Prostate gland (tissue), 2 donors: ENCODE measurements at regions not wholly inside any gene's neighbourhood (a gene's known extent, or its start where the extent isn't known, plus 50 kb on each side); places are given as distances from the start of the nearest gene placed in this dataset.

ENCODE experiments used
- DNase-seq: peaks from one replicate; pipeline ENCODE4 v3.0.0-alpha.2; 2019; ENCODE audit warnings: low spot score
- H3K27ac ChIP-seq, 2 donors: fragments of 200-600 bp; sonication (generic); 2 replicates each; pipeline ENCODE4 v1.5.1; 2017 to 2019
- H3K27me3 ChIP-seq: fragments of 200-600 bp; sonication (generic); replicated peaks from 2 replicates; pipeline ENCODE4 v1.5.1; 2019; ENCODE audit not compliant: insufficient read depth
- H3K36me3 ChIP-seq, 2 donors: fragments of 200-600 bp; sonication (generic); 1 replicate in 1 of 2; 2 replicates in 1 of 2; pipeline versions ENCODE4 v1.5.1 to v1.8.1; 2017 to 2019
- H3K4me1 ChIP-seq: fragments of 200-600 bp; sonication (generic); replicated peaks from 2 replicates; pipeline ENCODE4 v1.5.1; 2019
- H3K4me3 ChIP-seq, 2 donors: fragments of 200-600 bp; sonication (generic); 2 replicates each; pipeline ENCODE4 v1.5.1; 2017 to 2019
- H3K9me3 ChIP-seq: fragments of 200-600 bp; sonication (generic); 2 replicates; pipeline ENCODE4 v1.5.1; 2017
- CTCF ChIP-seq, 4 experiments: fragments of 200-600 bp in 2 of 4; fragments of 450-650 bp in 2 of 4; sonication (generic) in 2 of 4; IDR thresholded peaks; 1 replicate in 3 of 4; 2 replicates in 1 of 4; pipeline ENCODE4 v1.5.1; 2016 to 2019; ENCODE audit warnings: antibody characterized with exemption in 4 of 4, mild to moderate bottlenecking in 2 of 4, moderate library complexity in 2 of 4
- POLR2A ChIP-seq: fragments of 450-650 bp; IDR thresholded peaks from one replicate; pipeline ENCODE4 v1.6.1; 2016; ENCODE audit warnings: antibody characterized with exemption, mild to moderate bottlenecking
- POLR2AphosphoS5 ChIP-seq: sonication (generic); formaldehyde crosslinking; IDR thresholded peaks from one replicate; pipeline ENCODE4 v1.6.1; 2017; ENCODE audit warnings: antibody characterized with exemption
- whole genome bisulfite sequencing: methylation state at CpG from one replicate; pipeline ENCODE4 v1.1.5; 2018; 5-methylcytosine and 5-hydroxymethylcytosine counted together
- intact Hi-C: fragments of 100-400 bp; cut with DNase I; formaldehyde crosslinking; loops from one replicate; pipeline ENCODE4 v1.14.2; 2022

GRCh38 chr7:106392590-106392989, 107.8 kb upstream of the NAMPT start:
- no peaks in the 10 kb centered on the region for H3K9me3 ChIP-seq
- no peak for TF ChIP-seq POLR2AphosphoS5
- no peak for TF ChIP-seq CTCF (IDR thresholded peaks at IDR 0.05)
- no peak for TF ChIP-seq POLR2A
- intact Hi-C loops = no loop called here
- no peaks in the 10 kb centered on the region for H3K27me3 ChIP-seq
- DNase-seq = no peak
- H3K27ac ChIP-seq = no peak overlapping the region
- H3K36me3 ChIP-seq = no peaks in the 10 kb centered on the region
- no peak overlapping the region for H3K4me3 ChIP-seq
- H3K4me1 ChIP-seq = no peaks in the 10 kb centered on the region
- 64% methylated on average over 2 of the region's 2 CpGs for WGBS

- H3K4me3 ChIP-seq = no peak overlapping the region
- no peaks in the 10 kb centered on the region for H3K27me3 ChIP-seq
- H3K36me3 ChIP-seq = no peaks in the 10 kb centered on the region
- intact Hi-C loops = no loop called here
- DNase-seq = no peak
- H3K27ac ChIP-seq = no peak overlapping the region
- no peaks in the 10 kb centered on the region for H3K9me3 ChIP-seq
- no peaks in the 10 kb centered on the region for H3K4me1 ChIP-seq
- TF ChIP-seq POLR2A (no peak), CTCF (IDR thresholded peaks at IDR 0.05) (no peak), POLR2AphosphoS5 (no peak)
- WGBS = 89% methylated on average over 4 of the region's 4 CpGs
Observed at GRCh38 chr7:106392144-106392543, 107.4 kb upstream of the NAMPT start.

GRCh38 chr7:106386958-106387357, 102.2 kb upstream of the NAMPT start:
- no peak for TF ChIP-seq POLR2A
- TF ChIP-seq CTCF (IDR thresholded peaks at IDR 0.05) = no peak
- TF ChIP-seq POLR2AphosphoS5 = no peak
- Histone ChIP-seq H3K36me3 (no peaks in the 10 kb centered on the region), H3K27ac (no peak overlapping the region), H3K4me3 (no peak overlapping the region), H3K27me3 (no peaks in the 10 kb centered on the region), H3K9me3 (no peaks in the 10 kb centered on the region), H3K4me1 (no peaks in the 10 kb centered on the region)
- 90% methylated on average over 5 of the region's 5 CpGs for WGBS
- intact Hi-C loops = no loop called here
- DNase-seq = no peak

GRCh38 chr7:106384373-106384772, 99.6 kb upstream of the NAMPT start:
- intact Hi-C loops = no loop called here
- no peak overlapping the region for H3K4me3 ChIP-seq
- no peaks in the 10 kb centered on the region for H3K9me3 ChIP-seq
- H3K4me1 ChIP-seq = no peaks in the 10 kb centered on the region
- no peak for TF ChIP-seq POLR2A
- no peak for TF ChIP-seq POLR2AphosphoS5
- TF ChIP-seq CTCF (IDR thresholded peaks at IDR 0.05) = no peak
- no peaks in the 10 kb centered on the region for H3K27me3 ChIP-seq
- no peak overlapping the region for H3K27ac ChIP-seq
- no peaks in the 10 kb centered on the region for H3K36me3 ChIP-seq
- no peak for DNase-seq

GRCh38 chr7:106382929-106383328, 98.1 kb upstream of the NAMPT start:
- intact Hi-C loops = no loop called here
- Histone ChIP-seq H3K4me3 (no peak overlapping the region), H3K4me1 (no peaks in the 10 kb centered on the region), H3K27ac (no peak overlapping the region), H3K27me3 (no peaks in the 10 kb centered on the region), H3K9me3 (no peaks in the 10 kb centered on the region), H3K36me3 (no peaks in the 10 kb centered on the region)
- DNase-seq = no peak
- TF ChIP-seq CTCF (IDR thresholded peaks at IDR 0.05) = no peak
- TF ChIP-seq POLR2AphosphoS5 = no peak
- no peak for TF ChIP-seq POLR2A
- 96% methylated on average over 1 of the region's 1 CpG for WGBS
